ENCODE measurements at regions not wholly inside any gene's neighbourhood (a gene's known extent, or its start where the extent isn't known, plus 50 kb on each side); places are given as distances from the start of the nearest gene placed in this dataset.

DNA sequence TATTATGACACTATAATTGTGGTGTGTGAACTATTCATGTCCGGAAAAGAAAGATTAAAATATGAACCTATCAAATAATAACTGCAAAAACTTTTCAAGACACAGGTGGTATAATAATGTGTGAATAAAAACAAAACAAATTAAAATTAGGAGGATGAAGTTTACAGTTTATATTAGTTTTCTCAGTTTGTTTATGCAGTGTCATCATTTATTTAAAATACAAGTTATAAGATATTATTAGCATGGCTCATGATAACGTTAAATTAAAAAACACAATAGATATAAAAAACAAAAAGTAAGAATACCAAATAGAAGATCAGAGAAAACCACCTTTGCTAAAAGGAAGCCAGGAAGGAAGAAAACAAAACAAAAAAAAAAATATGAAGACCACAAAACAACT lies 963.8 kb upstream of the ALCAM start:
- Histone ChIP-seq H3K9me3 (ENCODE audit: low read length) (no peaks in the 10 kb centered on the region), H3K4me2 (ENCODE audit: low read length) (no peak overlapping the region), H3K27me3 (ENCODE audit: insufficient read depth, low read depth, low read length) (no peaks in the 10 kb centered on the region), H3K79me2 (replicated peaks; ENCODE audit: insufficient read depth, low read length) (no peaks in the 10 kb centered on the region), H4K20me1 (ENCODE audit: insufficient read depth) (no peaks in the 10 kb centered on the region), H2AFZ (ENCODE audit: low read depth, low read length) (no peak overlapping the region), H3K4me3 (ENCODE audit: low read length) (no peak overlapping the region), H3K9me2 (ENCODE audit: insufficient read depth, low read length) (no peaks in the 10 kb centered on the region), H3K36me3 (ENCODE audit: insufficient read depth, low read length) (no peaks in the 10 kb centered on the region), H3F3A (ENCODE audit: insufficient read depth, low read length, poor library complexity, severe bottlenecking) (no peaks in the 10 kb centered on the region), H3K9ac (ENCODE audit: low read length) (no peak overlapping the region), H3K27ac (ENCODE audit: low read length) (no peak overlapping the region)
- TF ChIP-seq POLR2AphosphoS5 (IDR thresholded peaks at IDR 0.05): no peak
- no peak for TF ChIP-seq EZH2 (IDR thresholded peaks at IDR 0.05; ENCODE audit: borderline replicate concordance, insufficient read depth, low read length, poor library complexity, severe bottlenecking)
- TF ChIP-seq, protein P1, sequence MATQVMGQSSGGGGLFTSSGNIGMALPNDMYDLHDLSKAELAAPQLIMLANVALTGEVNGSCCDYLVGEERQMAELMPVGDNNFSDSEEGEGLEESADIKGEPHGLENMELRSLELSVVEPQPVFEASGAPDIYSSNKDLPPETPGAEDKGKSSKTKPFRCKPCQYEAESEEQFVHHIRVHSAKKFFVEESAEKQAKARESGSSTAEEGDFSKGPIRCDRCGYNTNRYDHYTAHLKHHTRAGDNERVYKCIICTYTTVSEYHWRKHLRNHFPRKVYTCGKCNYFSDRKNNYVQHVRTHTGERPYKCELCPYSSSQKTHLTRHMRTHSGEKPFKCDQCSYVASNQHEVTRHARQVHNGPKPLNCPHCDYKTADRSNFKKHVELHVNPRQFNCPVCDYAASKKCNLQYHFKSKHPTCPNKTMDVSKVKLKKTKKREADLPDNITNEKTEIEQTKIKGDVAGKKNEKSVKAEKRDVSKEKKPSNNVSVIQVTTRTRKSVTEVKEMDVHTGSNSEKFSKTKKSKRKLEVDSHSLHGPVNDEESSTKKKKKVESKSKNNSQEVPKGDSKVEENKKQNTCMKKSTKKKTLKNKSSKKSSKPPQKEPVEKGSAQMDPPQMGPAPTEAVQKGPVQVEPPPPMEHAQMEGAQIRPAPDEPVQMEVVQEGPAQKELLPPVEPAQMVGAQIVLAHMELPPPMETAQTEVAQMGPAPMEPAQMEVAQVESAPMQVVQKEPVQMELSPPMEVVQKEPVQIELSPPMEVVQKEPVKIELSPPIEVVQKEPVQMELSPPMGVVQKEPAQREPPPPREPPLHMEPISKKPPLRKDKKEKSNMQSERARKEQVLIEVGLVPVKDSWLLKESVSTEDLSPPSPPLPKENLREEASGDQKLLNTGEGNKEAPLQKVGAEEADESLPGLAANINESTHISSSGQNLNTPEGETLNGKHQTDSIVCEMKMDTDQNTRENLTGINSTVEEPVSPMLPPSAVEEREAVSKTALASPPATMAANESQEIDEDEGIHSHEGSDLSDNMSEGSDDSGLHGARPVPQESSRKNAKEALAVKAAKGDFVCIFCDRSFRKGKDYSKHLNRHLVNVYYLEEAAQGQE (IDR thresholded peaks at IDR 0.05; ENCODE audit: borderline replicate concordance): no peak
- TF ChIP-seq, protein P2, sequence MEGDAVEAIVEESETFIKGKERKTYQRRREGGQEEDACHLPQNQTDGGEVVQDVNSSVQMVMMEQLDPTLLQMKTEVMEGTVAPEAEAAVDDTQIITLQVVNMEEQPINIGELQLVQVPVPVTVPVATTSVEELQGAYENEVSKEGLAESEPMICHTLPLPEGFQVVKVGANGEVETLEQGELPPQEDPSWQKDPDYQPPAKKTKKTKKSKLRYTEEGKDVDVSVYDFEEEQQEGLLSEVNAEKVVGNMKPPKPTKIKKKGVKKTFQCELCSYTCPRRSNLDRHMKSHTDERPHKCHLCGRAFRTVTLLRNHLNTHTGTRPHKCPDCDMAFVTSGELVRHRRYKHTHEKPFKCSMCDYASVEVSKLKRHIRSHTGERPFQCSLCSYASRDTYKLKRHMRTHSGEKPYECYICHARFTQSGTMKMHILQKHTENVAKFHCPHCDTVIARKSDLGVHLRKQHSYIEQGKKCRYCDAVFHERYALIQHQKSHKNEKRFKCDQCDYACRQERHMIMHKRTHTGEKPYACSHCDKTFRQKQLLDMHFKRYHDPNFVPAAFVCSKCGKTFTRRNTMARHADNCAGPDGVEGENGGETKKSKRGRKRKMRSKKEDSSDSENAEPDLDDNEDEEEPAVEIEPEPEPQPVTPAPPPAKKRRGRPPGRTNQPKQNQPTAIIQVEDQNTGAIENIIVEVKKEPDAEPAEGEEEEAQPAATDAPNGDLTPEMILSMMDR (IDR thresholded peaks at IDR 0.05; ENCODE audit: poor library complexity, severe bottlenecking): no peak
- TF ChIP-seq MXI1 (conservative IDR thresholded peaks at IDR 0.05; ENCODE audit: poor library complexity, severe bottlenecking): no peak
- TF ChIP-seq EP300 (conservative IDR thresholded peaks at IDR 0.05; ENCODE audit: poor library complexity, severe bottlenecking): no peak

DNA sequence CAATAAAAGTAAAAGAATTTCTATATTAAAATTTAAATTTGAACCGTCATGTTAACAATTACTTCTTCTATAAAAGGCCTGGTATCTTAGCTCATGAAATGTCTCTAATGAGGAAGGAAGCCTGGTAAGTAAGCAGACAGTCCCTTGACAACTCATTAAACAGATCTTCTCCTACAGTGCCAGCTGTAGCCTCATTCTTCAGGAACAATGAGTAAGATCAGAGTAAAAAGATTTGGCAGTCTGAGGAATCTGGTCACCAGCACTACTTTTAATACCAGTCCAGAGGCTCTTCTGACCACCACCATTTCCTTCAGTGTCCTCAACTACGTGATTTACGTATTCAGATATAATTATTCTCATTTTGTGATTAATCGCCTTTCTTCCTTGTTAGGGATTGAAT lies 955.0 kb upstream of the ALCAM start:
- TF ChIP-seq TAF1 (IDR thresholded peaks at IDR 0.05; ENCODE audit: low read depth): no peak
- TF ChIP-seq, protein P1 (IDR thresholded peaks at IDR 0.05; ENCODE audit: borderline replicate concordance): no peak
- H3K4me3 ChIP-seq (ENCODE audit: low read length): no peak overlapping the region
- no peaks in the 10 kb centered on the region for H3K27me3 ChIP-seq (ENCODE audit: insufficient read depth, low read depth, low read length)
- H3K9me2 ChIP-seq (ENCODE audit: insufficient read depth, low read length): no peaks in the 10 kb centered on the region
- no peaks in the 10 kb centered on the region for H3K79me2 ChIP-seq (replicated peaks; ENCODE audit: insufficient read depth, low read length)
- H3F3A ChIP-seq (ENCODE audit: insufficient read depth, low read length, poor library complexity, severe bottlenecking): no peaks in the 10 kb centered on the region
- no peaks in the 10 kb centered on the region for H3K9me3 ChIP-seq (ENCODE audit: low read length)
- no peaks in the 10 kb centered on the region for H4K20me1 ChIP-seq (ENCODE audit: insufficient read depth)
- no peak overlapping the region for H2AFZ ChIP-seq (ENCODE audit: low read depth, low read length)
- no peak overlapping the region for H3K4me2 ChIP-seq (ENCODE audit: low read length)
- H3K27ac ChIP-seq (ENCODE audit: low read length): no peak overlapping the region
- H3K36me3 ChIP-seq (ENCODE audit: insufficient read depth, low read length): no peaks in the 10 kb centered on the region
- H3K9ac ChIP-seq (ENCODE audit: low read length): no peak overlapping the region
